GM19463 (cell line): ENCODE measurements at regions not wholly inside any gene's neighbourhood (a gene's known extent, or its start where the extent isn't known, plus 50 kb on each side); places are given as distances from the start of the nearest gene placed in this dataset.
"Not testable (repeated sequence)": the region's sequence is repeated elsewhere in the genome, so short reads cannot be mapped to it uniquely, and the experiment has no call there.

Source experiments
- ATAC-seq: cut with Tn5 transposase; IDR thresholded peaks from one replicate; pipeline ENCODE4 v1.9.1; 2021; ENCODE audit warnings: mild to moderate bottlenecking, moderate library complexity; ENCODE audit not compliant: unreplicated experiment

- ATAC-seq: no peak
These were observed 433.3 kb downstream of the TOX3 start for GRCh38 chr16:52113533-52114183.

GRCh38 chr16:52104993-52105392, 441.9 kb downstream of the TOX3 start:
- not testable (repeated sequence) for ATAC-seq

GRCh38 chr16:52103791-52104190, 443.2 kb downstream of the TOX3 start:
- ATAC-seq: no peak

- no peak for ATAC-seq
These were observed 445.7 kb downstream of the TOX3 start for GRCh38 chr16:52101246-52101645.

GRCh38 chr16:52099382-52099781, 447.6 kb downstream of the TOX3 start:
- ATAC-seq: no peak

GRCh38 chr16:52095471-52095870, 451.5 kb downstream of the TOX3 start:
- no peak for ATAC-seq

- no peak for ATAC-seq
These were observed 454.8 kb downstream of the TOX3 start for GRCh38 chr16:52092126-52092525.

GRCh38 chr16:52090080-52090479, 456.9 kb downstream of the TOX3 start:
- no peak for ATAC-seq

- no peak for ATAC-seq
These were observed 457.5 kb downstream of the TOX3 start for GRCh38 chr16:52089476-52089875.

GRCh38 chr16:52086901-52087300, 460.0 kb downstream of the TOX3 start:
- ATAC-seq: no peak

- ATAC-seq: no peak
These were observed 468.0 kb downstream of the TOX3 start for GRCh38 chr16:52078716-52079655.

GRCh38 chr16:52077607-52078006, 469.3 kb downstream of the TOX3 start:
- ATAC-seq: no peak

- no peak for ATAC-seq
These were observed 470.1 kb downstream of the TOX3 start for GRCh38 chr16:52076801-52077201.

- no peak for ATAC-seq
These were observed 470.6 kb downstream of the TOX3 start for GRCh38 chr16:52076332-52076731.

GRCh38 chr16:52074133-52074532, 472.8 kb downstream of the TOX3 start:
- ATAC-seq: no peak

GRCh38 chr16:52073024-52073423, 473.9 kb downstream of the TOX3 start:
- no peak for ATAC-seq

GRCh38 chr16:52071101-52071500, 475.8 kb downstream of the TOX3 start:
- no peak for ATAC-seq

- ATAC-seq: no peak
These were observed 476.4 kb downstream of the TOX3 start for GRCh38 chr16:52070341-52071057.

GRCh38 chr16:52069866-52070265, 477.1 kb downstream of the TOX3 start:
- ATAC-seq: no peak

- no peak for ATAC-seq
These were observed 478.4 kb downstream of the TOX3 start for GRCh38 chr16:52068447-52069074.

- no peak for ATAC-seq
These were observed 480.0 kb downstream of the TOX3 start for GRCh38 chr16:52066962-52067361.
